ENCODE measurements at regions not wholly inside any gene's neighbourhood (a gene's known extent, or its start where the extent isn't known, plus 50 kb on each side); places are given as distances from the start of the nearest gene placed in this dataset.

DNA sequence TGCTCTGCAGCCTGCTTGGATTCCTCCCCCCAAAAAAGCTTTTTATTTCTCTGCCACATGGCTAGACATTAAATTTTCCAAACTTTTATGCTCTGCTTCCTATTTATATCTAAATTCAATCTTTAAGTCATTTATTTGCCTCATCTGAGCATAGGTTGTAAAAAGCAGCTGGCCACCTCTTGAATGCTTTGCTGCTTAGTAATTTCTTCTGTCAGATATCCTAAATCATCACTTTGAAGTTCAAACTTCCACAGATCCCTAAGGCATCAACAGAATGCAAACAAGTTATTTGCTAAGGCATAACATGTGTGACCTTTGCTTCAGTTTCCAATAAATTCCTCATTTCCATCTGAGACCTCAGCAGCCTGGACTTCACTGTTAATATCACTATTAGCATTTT, 209.6 kb downstream of the FSCB start:
- DNase-seq (ENCODE audit: low spot score) = no peak

DNA sequence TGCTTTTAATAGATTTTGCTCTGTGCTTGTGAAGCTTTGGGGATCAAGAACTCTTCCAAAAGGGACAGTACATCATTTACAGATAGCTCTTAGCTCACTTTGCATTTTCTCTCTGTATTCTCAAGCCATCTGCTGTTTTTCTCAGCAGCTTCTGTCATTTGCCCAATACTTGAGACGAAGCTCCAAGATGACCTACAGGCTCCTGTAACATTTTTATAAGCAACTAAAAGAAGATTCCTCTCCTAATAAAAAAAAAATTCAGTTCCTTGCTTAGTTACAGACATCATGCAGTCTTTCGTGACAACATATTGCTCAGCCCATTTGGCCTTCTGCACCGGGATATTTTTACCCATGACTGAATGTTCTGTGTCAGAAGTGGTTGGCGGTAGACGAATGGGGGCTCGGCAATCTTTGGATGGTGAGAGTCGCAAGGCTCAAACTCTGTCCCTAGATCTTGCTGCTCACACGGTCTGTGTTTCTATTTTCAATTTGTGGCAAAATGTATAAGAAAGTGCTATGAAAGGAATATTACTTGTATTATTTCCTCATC, 215.6 kb downstream of the FSCB start:
- no peak for DNase-seq (ENCODE audit: low spot score)

- DNase-seq (ENCODE audit: low spot score) = no peak
These were observed 219.2 kb downstream of the FSCB start for GRCh38 chr14:44287858-44288257.

DNA sequence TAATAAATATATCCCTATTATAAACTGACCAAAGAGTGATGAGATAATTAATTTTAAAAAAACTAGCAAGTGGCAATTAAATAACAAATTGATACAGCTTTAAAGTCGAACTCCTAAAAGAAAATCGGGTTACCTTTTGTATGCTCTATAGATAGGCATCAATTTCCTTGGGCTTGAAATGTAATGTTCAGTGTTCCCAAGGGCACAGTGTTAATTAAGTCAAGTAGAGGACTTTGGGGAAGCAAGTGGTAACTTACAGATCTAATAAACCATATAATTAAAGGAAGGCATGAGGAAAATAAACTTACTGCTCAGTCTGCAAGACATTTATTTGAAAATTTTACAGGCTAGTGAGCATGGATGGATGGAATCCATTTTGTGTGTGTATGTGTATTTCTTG, 220.9 kb downstream of the FSCB start:
- no peak for DNase-seq (ENCODE audit: low spot score)

DNA sequence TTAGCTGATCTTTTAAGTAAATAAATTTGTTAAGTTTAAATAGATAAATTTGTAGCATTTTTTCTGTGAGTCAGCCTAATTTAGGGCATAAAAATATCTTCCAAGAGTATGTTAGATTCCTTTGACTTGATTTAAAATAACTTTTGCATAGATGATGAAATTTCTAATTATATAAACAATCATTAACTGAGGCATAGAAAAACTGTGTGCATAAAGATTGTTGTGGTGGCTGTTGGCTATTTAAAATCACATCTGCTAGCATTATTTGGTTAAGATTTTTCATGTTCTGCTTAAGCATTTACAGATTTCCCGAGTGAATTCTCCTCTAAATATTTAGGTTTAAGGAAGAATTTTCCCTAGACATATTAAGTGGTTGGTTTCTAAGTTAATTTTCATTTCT, 223.2 kb downstream of the FSCB start:
- no peak for DNase-seq (ENCODE audit: low spot score)

DNA sequence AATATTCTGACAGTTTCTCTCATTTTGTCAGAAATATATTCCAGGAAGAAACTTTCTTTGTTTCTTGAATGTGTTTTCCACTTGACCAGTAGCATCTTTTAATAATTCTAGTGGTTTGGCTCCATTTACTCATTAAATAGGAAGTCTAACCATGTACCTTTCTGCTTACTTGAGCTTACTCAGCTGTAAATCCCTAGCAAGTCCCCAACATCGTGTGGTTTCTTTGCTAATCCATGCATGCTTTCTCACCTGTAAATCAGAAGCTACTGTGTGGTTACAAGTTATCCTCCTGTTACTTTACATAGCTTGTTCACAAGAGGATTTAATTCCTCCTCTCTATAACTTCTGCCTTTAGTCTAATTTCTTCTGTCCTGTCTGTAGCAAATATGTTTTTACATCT, 227.7 kb downstream of the FSCB start:
- DNase-seq (ENCODE audit: low spot score) = no peak

- DNase-seq (ENCODE audit: low spot score) = no peak
These were observed 235.4 kb downstream of the FSCB start for GRCh38 chr14:44271637-44272036.

DNA sequence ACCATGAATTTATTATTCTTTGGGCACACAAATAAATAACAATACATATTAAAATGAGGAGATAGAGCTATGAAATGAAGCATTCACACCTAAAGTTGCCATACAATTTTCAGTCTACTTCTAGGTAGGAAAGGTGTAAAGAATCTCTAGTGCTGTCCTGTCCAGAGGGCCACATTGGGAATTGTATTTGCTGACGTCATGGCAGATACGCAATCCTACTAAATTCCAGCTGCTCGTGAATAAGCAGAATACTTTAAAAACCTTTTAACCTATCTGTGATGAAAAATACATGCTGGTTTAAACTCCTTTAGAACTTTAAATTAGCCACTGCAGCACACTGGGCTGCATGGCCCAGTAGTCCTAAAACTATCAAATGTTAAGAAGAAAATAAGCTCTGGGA, 236.1 kb downstream of the FSCB start:
- DNase-seq (ENCODE audit: low spot score) = no peak

DNA sequence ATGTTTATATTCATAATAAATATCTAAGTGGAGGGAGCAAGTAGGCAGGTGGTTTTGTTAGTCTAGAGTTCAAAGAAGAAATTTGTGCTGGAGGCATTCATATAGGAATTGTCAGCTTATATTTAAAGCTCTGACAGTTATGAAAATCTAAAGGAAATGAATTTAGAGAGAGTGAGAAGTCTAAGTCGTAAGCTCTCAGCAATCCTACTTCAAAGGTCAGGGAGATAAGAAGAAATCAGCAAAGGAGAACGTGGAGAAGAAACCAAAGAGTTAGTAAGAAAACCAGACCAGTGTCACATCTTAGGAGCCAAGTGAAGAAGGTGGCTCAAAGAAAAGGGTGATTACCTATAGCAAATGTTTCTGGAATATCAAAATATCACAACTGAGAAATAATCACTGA, 241.8 kb downstream of the FSCB start:
- DNase-seq (ENCODE audit: low spot score) = no peak

DNA sequence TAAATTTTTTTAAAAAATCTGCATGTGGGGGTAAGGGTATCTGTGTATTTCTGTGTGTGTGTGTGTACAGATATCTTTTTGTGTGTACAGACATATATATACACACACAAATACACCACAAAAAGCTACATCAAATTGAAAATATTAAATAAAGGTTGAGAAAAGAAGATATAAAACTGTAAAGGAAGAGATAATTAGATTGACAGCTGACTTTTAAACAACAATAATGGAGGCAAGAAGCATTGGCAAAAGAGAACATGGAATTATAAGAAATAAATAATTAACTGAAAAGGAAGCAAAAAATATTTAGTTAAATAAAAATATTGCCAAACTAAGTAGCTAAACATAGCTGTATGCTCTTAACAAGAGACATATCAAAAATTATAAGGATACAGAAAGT, 291.4 kb downstream of the FSCB start:
- DNase-seq (ENCODE audit: low spot score) = no peak

DNA sequence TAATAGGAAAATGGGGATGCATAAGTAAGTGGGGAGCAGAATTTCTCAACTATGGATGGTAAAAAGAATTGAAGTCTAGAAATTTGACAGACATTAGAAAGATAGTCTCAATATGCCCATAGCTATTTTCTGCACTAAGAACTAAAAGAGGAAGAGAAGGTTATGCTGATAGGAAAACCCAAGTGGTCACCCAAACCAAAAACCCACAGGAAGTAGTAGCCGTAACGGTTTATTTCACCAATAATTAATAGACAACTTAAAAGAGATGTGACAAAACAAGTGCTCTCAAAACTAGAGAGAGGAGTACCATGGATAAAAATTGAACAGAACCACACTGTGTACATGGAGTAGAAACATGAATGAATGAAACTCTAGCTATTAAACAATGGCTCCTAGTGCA, 295.4 kb downstream of the FSCB start:
- DNase-seq (ENCODE audit: low spot score) = no peak

GRCh38 chr14:44204061-44204835, 302.8 kb downstream of the FSCB start:
- no peak for DNase-seq (ENCODE audit: low spot score)

DNA sequence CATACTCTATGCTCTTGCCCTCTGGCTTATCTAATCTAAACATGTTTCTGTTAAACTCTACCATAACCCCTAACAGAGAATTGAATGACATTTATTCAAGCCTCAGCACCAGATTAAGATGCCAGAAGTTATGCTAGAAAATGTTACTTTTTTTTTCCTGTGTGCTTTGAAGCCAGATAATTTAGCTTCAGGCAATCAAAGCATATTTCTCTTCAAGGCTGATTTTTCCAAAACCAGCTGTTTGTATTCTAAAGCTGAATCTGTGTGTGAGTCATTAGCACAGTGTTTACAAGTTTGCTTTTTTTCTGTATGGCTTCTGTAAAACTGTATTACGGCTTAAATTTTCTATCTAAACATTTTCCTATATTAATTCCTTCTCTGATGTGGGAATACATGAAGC, 326.1 kb downstream of the FSCB start:
- no peak for DNase-seq (ENCODE audit: low spot score)

DNA sequence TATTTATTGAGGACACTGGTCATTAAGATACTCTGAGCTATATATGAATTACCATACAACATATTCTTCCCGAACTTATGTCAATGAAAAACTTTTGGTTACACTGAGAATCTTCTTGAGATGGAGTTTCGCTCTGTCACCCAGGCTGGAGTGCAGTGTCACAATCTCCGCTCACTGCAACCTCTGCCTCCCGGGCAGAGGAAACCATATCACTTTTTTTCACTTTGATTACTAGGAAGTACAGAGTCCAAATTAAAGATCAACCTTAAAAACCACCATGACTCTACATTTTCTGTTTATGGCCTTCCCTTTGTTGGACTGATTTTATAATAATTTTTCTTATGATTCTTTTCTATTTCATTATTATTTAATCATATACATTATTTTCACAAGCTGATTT, 336.5 kb downstream of the FSCB start:
- no peak for DNase-seq (ENCODE audit: low spot score)

GRCh38 chr14:44170101-44170500, 337.0 kb downstream of the FSCB start:
- no peak for DNase-seq (ENCODE audit: low spot score)

DNA sequence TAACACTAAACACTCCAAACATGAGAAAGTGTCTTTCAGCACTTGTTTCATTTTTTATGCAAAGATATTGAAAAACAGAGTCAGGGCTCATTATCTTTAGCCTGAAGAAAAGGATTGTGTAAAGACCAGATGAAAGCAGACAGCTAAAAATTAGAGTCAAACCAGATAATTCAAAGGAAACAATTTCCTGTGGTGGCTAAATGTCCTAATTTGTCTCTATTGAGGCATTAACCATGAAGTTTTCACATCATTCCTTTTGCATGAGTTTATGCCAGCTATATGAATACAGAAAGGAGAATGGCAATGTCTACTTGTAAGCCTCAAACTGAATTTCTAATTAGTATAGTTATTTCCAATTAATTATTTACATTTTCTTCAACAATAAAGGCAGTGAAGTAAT, 338.5 kb downstream of the FSCB start:
- no peak for DNase-seq (ENCODE audit: low spot score)

DNA sequence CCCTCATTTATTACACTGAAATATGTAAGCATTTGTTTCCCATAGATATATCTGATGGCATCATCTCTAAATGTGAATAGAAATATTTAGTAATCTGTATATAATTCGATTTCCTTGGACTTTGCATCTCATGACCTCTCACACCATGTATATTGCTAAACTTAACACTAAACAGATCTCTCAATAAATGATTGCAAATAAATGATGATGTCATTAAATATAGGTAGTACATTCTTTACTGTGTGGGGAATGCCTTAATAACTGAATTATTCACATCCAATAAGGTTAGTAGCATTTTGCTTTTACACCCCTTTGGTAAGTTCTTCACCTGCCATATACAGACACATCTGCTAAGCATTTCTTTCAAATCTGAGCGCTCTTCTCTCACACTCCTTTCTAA, 340.5 kb downstream of the FSCB start:
- no peak for DNase-seq (ENCODE audit: low spot score)

DNA sequence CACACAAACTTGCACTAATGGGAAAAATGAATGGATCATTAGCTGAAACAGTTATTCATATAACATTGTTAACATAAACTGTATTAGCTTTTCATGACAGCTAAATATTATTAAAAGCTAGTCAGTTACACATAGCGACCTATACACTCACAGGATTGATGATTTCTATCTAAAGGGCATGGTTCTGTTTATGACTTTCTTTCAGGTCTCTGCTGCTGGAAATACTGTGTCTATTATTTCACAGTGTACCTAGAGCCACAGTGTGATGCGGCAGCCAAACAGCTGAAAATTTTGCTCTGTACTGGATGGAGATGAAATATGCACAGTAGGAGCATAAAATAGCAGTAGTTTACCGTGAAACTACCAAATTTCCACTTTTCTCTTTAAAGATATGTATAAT, 341.1 kb downstream of the FSCB start:
- no peak for DNase-seq (ENCODE audit: low spot score)

GRCh38 chr14:44165286-44165685, 341.8 kb downstream of the FSCB start:
- no peak for DNase-seq (ENCODE audit: low spot score)

- no peak for DNase-seq (ENCODE audit: low spot score)
These were observed 343.1 kb downstream of the FSCB start for GRCh38 chr14:44163946-44164345.

DNA sequence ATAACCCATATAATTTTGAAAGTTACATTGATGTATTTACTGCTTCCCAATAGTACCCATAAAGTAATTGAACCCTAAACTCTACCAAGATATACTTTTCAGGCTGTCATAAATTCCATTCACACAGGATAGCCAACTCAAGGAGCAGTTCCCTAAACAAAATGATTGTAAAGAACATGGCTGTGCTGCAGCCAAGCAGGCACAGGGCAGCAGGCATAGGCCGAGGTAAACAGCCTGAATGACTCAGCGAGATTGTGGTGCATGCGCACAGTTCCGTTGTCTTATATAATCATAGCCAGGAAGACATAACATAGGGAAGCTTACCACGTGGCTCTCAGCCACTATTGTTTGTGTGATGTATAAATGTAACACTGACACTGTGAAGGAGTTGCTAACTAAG, 344.9 kb downstream of the FSCB start:
- DNase-seq (ENCODE audit: low spot score) = no peak

- DNase-seq (ENCODE audit: low spot score) = no peak
These were observed 352.2 kb downstream of the FSCB start for GRCh38 chr14:44154874-44155273.

GRCh38 chr14:44154446-44154845, 352.6 kb downstream of the FSCB start:
- DNase-seq (ENCODE audit: low spot score) = no peak

DNA sequence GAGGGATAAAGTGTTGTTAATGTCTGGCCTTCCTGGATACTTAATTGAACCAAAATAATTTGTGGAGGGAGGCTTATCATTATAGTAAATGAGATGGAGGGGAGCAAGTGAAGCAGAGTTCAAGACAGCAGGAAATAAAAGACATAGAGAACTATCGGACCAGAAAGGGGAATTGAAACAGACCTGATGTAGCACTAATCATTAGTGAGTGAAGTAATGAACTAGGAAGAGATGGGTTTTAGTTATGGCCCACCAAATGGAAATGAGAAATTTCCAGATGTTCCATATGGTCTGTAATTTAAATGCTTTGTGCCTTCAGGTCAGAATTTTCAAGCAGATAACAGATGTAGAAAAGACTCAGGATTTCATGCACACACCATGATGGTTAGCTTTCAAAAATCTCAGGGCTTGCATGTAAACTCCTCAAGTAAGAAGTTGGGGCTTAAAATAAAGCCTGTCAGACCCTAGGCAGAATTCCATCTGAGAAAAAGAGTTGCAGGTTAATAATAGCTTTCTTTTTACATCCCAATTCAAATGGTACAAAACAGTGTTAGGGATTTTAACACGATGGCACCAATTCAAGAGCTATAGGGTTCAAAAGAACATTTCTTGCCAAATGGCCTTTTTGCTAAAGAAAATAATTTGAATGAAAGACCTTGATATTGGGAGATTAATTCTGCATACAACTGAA, 355.8 kb downstream of the FSCB start:
- no peak for DNase-seq (ENCODE audit: low spot score)

Data from HuH-7 (cell line).